Keratinocyte (primary cell): ENCODE measurements at regions not wholly inside any gene's neighbourhood (a gene's known extent, or its start where the extent isn't known, plus 50 kb on each side); places are given as distances from the start of the nearest gene placed in this dataset.

ENCODE experiments used
- DNase-seq: peaks from one replicate; pipeline ENCODE4 v3.0.0-alpha.2; 2011; ENCODE audit warnings: low read depth, missing footprints, low spot score
- FAIRE-seq: peaks from 2 replicates; lab custom pipeline; 2011; peaks lifted over from hg19 to GRCh38; lab: Jason Lieb, UNC
- H2AFZ ChIP-seq: 2 replicates; pipeline ENCODE4 v1.6.0; 2012; ENCODE audit warnings: low read length, control low read depth, inconsistent platforms; ENCODE audit not compliant: control insufficient read depth
- H3K27ac ChIP-seq: 2 replicates; pipeline ENCODE4 v1.5.1; 2011; ENCODE audit warnings: low read length; ENCODE audit not compliant: control insufficient read depth, insufficient read depth
- H3K27me3 ChIP-seq: 3 replicates; pipeline ENCODE4 v1.6.0; 2011; ENCODE audit warnings: low read length; ENCODE audit not compliant: control insufficient read depth, insufficient read depth; ENCODE audit errors: extremely low read depth
- H3K36me3 ChIP-seq, 2 experiments: 2 replicates in 1 of 2; 3 replicates in 1 of 2; pipeline ENCODE4 v1.5.1; 2011; ENCODE audit warnings: low read length in 2 of 2, mild to moderate bottlenecking in 1 of 2; ENCODE audit not compliant: control insufficient read depth in 2 of 2, insufficient read depth in 2 of 2; ENCODE audit errors: extremely low read depth in 1 of 2
- H3K4me1 ChIP-seq: 3 replicates; pipeline ENCODE4 v1.5.1; 2011; ENCODE audit warnings: low read length; ENCODE audit not compliant: control insufficient read depth, insufficient read depth; ENCODE audit errors: extremely low read depth
- H3K4me2 ChIP-seq: 3 replicates; pipeline ENCODE4 v1.6.0; 2011; ENCODE audit warnings: low read depth, low read length; ENCODE audit not compliant: control insufficient read depth, insufficient read depth; ENCODE audit errors: extremely low read depth
- H3K4me3 ChIP-seq, 3 experiments: fragments of 200-600 bp in 1 of 3; sonication (generic) in 1 of 3; 2 replicates in 2 of 3; 3 replicates in 1 of 3; pipeline ENCODE4 v1.5.1; 2011 to 2016; ENCODE audit warnings: low read length in 3 of 3, mild to moderate bottlenecking in 3 of 3, control low read depth in 2 of 3, inconsistent platforms in 1 of 3, low read depth in 1 of 3, mixed read lengths in 1 of 3, mixed run types in 1 of 3, moderate library complexity in 1 of 3; ENCODE audit not compliant: control insufficient read depth in 2 of 3, insufficient read depth in 2 of 3; ENCODE audit errors: extremely low read depth in 1 of 3
- H3K79me2 ChIP-seq: 2 replicates; pipeline ENCODE4 v1.6.0; 2012; ENCODE audit warnings: low read length; ENCODE audit not compliant: control insufficient read depth, insufficient read depth
- H3K9ac ChIP-seq: 3 replicates; pipeline ENCODE4 v1.6.0; 2011; ENCODE audit warnings: low read length; ENCODE audit not compliant: control insufficient read depth, insufficient read depth; ENCODE audit errors: extremely low read depth
- H3K9me1 ChIP-seq: 3 replicates; pipeline ENCODE4 v1.6.0; 2011; ENCODE audit warnings: low read length; ENCODE audit not compliant: control insufficient read depth, insufficient read depth; ENCODE audit errors: extremely low read depth
- H3K9me3 ChIP-seq: 2 replicates; pipeline ENCODE4 v1.5.1; 2012; ENCODE audit warnings: low read depth, low read length; ENCODE audit not compliant: control insufficient read depth
- H4K20me1 ChIP-seq: 3 replicates; pipeline ENCODE4 v1.6.0; 2011; ENCODE audit warnings: low read length; ENCODE audit not compliant: control insufficient read depth, insufficient read depth; ENCODE audit errors: extremely low read depth
- EZH2 ChIP-seq: IDR thresholded peaks from one replicate; pipeline ENCODE4 v1.6.1; 2012; ENCODE audit warnings: inconsistent platforms, mild to moderate bottlenecking, low read length, moderate library complexity
- dilution Hi-C: fragments of 300-500 bp; cut with MboI; formaldehyde crosslinking; loops from one replicate; pipeline ENCODE4 v1.7.0; 2020; ENCODE audit warnings: low sequenced_read_pairs; ENCODE audit not compliant: extremely low pct_ligation_motif_present
- TF ChIP-seq, protein P1 (sequence below), 3 experiments: IDR thresholded peaks in 1 of 3; conservative IDR thresholded peaks in 1 of 3; optimal IDR thresholded peaks in 1 of 3; 2 replicates in 2 of 3; 3 replicates in 1 of 3; pipeline versions ENCODE3 to v1.5.1; 2011; ENCODE audit warnings: low read length in 3 of 3, mild to moderate bottlenecking in 3 of 3, moderate library complexity in 2 of 3, control low read depth in 1 of 3, inconsistent platforms in 1 of 3; ENCODE audit not compliant: insufficient read depth in 2 of 3; ENCODE audit errors: extremely low read depth in 1 of 3

DNA sequence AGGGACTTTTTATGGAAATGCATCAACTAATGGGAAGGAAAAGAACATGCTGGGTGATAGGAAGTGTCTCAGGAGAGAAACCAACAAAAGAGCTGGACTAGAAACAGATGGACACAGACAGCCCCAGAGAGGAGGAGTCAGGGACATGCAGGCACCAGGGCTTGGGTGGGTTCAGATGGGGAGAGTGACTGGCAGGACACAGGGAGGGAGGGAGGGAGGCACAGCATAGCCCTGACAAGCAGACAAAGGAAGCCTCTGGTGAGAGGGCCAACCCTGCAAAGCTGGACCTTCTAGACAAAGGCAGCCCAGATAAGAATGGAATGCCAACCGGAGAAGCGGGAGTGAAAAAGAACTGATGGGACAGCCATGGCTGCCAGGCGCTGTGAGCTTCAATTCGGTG is 568.8 kb downstream of the AJAP1 start:
- Histone ChIP-seq H3K9me3 (no peaks in the 10 kb centered on the region), H3K4me2 (no peak overlapping the region), H3K9me1 (no peaks in the 10 kb centered on the region), H3K27ac (no peak overlapping the region), H2AFZ (no peak overlapping the region), H3K36me3 (no peaks in the 10 kb centered on the region), H3K9ac (no peak overlapping the region), H3K79me2 (no peaks in the 10 kb centered on the region), H3K27me3 (no peaks in the 10 kb centered on the region), H3K4me3 (no peak overlapping the region), H3K4me1 (no peaks in the 10 kb centered on the region), H4K20me1 (no peaks in the 10 kb centered on the region)
- TF ChIP-seq EZH2: no peak
- TF ChIP-seq, protein P1, sequence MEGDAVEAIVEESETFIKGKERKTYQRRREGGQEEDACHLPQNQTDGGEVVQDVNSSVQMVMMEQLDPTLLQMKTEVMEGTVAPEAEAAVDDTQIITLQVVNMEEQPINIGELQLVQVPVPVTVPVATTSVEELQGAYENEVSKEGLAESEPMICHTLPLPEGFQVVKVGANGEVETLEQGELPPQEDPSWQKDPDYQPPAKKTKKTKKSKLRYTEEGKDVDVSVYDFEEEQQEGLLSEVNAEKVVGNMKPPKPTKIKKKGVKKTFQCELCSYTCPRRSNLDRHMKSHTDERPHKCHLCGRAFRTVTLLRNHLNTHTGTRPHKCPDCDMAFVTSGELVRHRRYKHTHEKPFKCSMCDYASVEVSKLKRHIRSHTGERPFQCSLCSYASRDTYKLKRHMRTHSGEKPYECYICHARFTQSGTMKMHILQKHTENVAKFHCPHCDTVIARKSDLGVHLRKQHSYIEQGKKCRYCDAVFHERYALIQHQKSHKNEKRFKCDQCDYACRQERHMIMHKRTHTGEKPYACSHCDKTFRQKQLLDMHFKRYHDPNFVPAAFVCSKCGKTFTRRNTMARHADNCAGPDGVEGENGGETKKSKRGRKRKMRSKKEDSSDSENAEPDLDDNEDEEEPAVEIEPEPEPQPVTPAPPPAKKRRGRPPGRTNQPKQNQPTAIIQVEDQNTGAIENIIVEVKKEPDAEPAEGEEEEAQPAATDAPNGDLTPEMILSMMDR (optimal IDR thresholded peaks at IDR 0.05 in 1 of 3, IDR thresholded peaks at IDR 0.05 in 1 of 3, conservative IDR thresholded peaks at IDR 0.05 in 1 of 3; ENCODE audit: extremely low read depth in 1 of 3, insufficient read depth in 2 of 3, low read length in 3 of 3): no peak
- FAIRE-seq (no peak), DNase-seq (no peak)
- dilution Hi-C loops: no loop called here

DNA sequence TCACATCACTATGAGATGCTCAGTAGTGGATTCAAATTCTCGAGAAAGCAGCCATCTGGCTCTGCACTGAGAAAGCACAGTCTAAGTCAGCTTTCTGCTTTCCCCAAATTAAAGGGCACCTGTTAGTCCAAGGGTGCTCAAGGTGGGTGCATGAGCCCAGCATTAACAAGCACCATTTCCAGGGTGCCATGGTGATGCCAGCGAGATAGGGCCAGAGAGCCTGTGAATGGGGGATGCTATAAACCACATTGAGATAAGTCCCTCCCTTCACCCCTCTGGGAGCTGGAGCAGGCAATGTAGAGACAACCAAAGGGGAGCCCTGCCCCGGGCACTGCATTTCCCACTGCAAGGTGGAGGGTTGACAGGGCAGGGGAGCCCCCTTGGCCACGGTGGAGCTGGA is 568.2 kb downstream of the AJAP1 start:
- Histone ChIP-seq H3K27me3 (no peaks in the 10 kb centered on the region), H3K36me3 (no peaks in the 10 kb centered on the region), H3K4me1 (no peaks in the 10 kb centered on the region), H3K4me3 (no peak overlapping the region), H3K79me2 (no peaks in the 10 kb centered on the region), H3K9ac (no peak overlapping the region), H3K9me1 (no peaks in the 10 kb centered on the region), H3K9me3 (no peaks in the 10 kb centered on the region), H3K27ac (no peak overlapping the region), H3K4me2 (no peak overlapping the region), H2AFZ (no peak overlapping the region), H4K20me1 (no peaks in the 10 kb centered on the region)
- no peak for TF ChIP-seq EZH2
- TF ChIP-seq, protein P1 (optimal IDR thresholded peaks at IDR 0.05 in 1 of 3, IDR thresholded peaks at IDR 0.05 in 1 of 3, conservative IDR thresholded peaks at IDR 0.05 in 1 of 3; ENCODE audit: extremely low read depth in 1 of 3, insufficient read depth in 2 of 3, low read length in 3 of 3): no peak
- DNase-seq (no peak), FAIRE-seq (no peak)
- dilution Hi-C loops: no loop called here
